Activated T-helper 2 cell treated with anti-CD3 and anti-CD28 coated beads, Interferon-gamma antibody, Interleukin-2, Interleukin-4, amounts not matched to agents 10 μg/mL and 5 μg/mL and 100 μg/mL, durations not matched to agents 14 hours and 24 hours and 36 hours (primary cell): ENCODE measurements at regions not wholly inside any gene's neighbourhood (a gene's known extent, or its start where the extent isn't known, plus 50 kb on each side); places are given as distances from the start of the nearest gene placed in this dataset.

ENCODE experiments used
- DNase-seq: peaks from one replicate; pipeline ENCODE4 v3.0.0; 2021; ENCODE audit warnings: low spot score
- H3K27ac Mint-ChIP-seq: one replicate; pipeline ENCODE4 v1.8.0; 2021; ENCODE audit warnings: mixed read lengths
- H3K27me3 Mint-ChIP-seq: one replicate; pipeline ENCODE4 v1.8.0; 2021; ENCODE audit warnings: low read depth, mixed read lengths
- H3K36me3 Mint-ChIP-seq: one replicate; pipeline ENCODE4 v1.8.0; 2021; ENCODE audit warnings: low read depth, mixed read lengths
- H3K4me1 Mint-ChIP-seq: one replicate; pipeline ENCODE4 v1.8.0; 2021; ENCODE audit warnings: low read depth, mixed read lengths
- H3K4me3 Mint-ChIP-seq: one replicate; pipeline ENCODE4 v1.8.0; 2021; ENCODE audit warnings: low read depth, mild to moderate bottlenecking, moderate library complexity, mixed read lengths
- H3K9me3 Mint-ChIP-seq: one replicate; pipeline ENCODE4 v1.8.0; 2021; ENCODE audit warnings: mixed read lengths
- intact Hi-C: fragments of 100-400 bp; cut with micrococcal nuclease; formaldehyde crosslinking; loops from one replicate; pipeline ENCODE4 v1.15.1; 2023

- no peaks in the 10 kb centered on the region for H3K4me1 Mint-ChIP-seq
- H3K36me3 Mint-ChIP-seq, result no peaks in the 10 kb centered on the region
- no peaks in the 10 kb centered on the region for H3K27me3 Mint-ChIP-seq
- intact Hi-C loops, result no loop called here
- H3K27ac Mint-ChIP-seq, result no peak overlapping the region
- peaks cover 26% of the 10 kb centered on the region for H3K9me3 Mint-ChIP-seq
- H3K4me3 Mint-ChIP-seq, result no peak overlapping the region
- no peak for DNase-seq
Measured at GRCh38 chr4:32985256-32985655, 2265.1 kb downstream of the PCDH7 start.

- H3K27me3 Mint-ChIP-seq, result no peaks in the 10 kb centered on the region
- no peaks in the 10 kb centered on the region for H3K36me3 Mint-ChIP-seq
- H3K9me3 Mint-ChIP-seq, result peaks cover 18% of the 10 kb centered on the region
- H3K27ac Mint-ChIP-seq, result no peak overlapping the region
- no peak overlapping the region for H3K4me3 Mint-ChIP-seq
- H3K4me1 Mint-ChIP-seq, result no peaks in the 10 kb centered on the region
- DNase-seq, result no peak
- intact Hi-C loops, result no loop called here
Measured at GRCh38 chr4:32986236-32986635, 2266.1 kb downstream of the PCDH7 start.

- Mint-ChIP-seq H3K36me3 (no peaks in the 10 kb centered on the region), H3K27ac (no peak overlapping the region), H3K4me1 (no peaks in the 10 kb centered on the region), H3K4me3 (no peak overlapping the region), H3K27me3 (no peaks in the 10 kb centered on the region), H3K9me3 (peaks cover 11% of the 10 kb centered on the region)
- intact Hi-C loops, result no loop called here
- DNase-seq, result no peak
Measured at GRCh38 chr4:32987111-32987510, 2266.9 kb downstream of the PCDH7 start.

- no peak overlapping the region for H3K4me3 Mint-ChIP-seq
- no peak for DNase-seq
- no peaks in the 10 kb centered on the region for H3K36me3 Mint-ChIP-seq
- no peaks in the 10 kb centered on the region for H3K4me1 Mint-ChIP-seq
- intact Hi-C loops, result no loop called here
- peaks cover 10% of the 10 kb centered on the region for H3K9me3 Mint-ChIP-seq
- H3K27me3 Mint-ChIP-seq, result no peaks in the 10 kb centered on the region
- H3K27ac Mint-ChIP-seq, result no peak overlapping the region
Measured at GRCh38 chr4:32988165-32988811, 2268.1 kb downstream of the PCDH7 start.

GRCh38 chr4:32991663-32992062 lies 2271.5 kb downstream of the PCDH7 start:
- DNase-seq, result no peak
- H3K4me3 Mint-ChIP-seq, result no peak overlapping the region
- intact Hi-C loops, result no loop called here
- no peaks in the 10 kb centered on the region for H3K36me3 Mint-ChIP-seq
- H3K9me3 Mint-ChIP-seq, result peaks cover 12% of the 10 kb centered on the region
- no peak overlapping the region for H3K27ac Mint-ChIP-seq
- H3K4me1 Mint-ChIP-seq, result no peaks in the 10 kb centered on the region
- H3K27me3 Mint-ChIP-seq, result no peaks in the 10 kb centered on the region

- Mint-ChIP-seq H3K9me3 (peaks cover 32% of the 10 kb centered on the region), H3K4me3 (no peak overlapping the region), H3K36me3 (no peaks in the 10 kb centered on the region), H3K27ac (no peak overlapping the region), H3K4me1 (no peaks in the 10 kb centered on the region), H3K27me3 (no peaks in the 10 kb centered on the region)
- intact Hi-C loops, result no loop called here
- no peak for DNase-seq
Measured at GRCh38 chr4:32994981-32995881, 2275.1 kb downstream of the PCDH7 start.

- Mint-ChIP-seq H3K27ac (no peak overlapping the region), H3K27me3 (no peaks in the 10 kb centered on the region), H3K4me1 (no peaks in the 10 kb centered on the region), H3K36me3 (no peaks in the 10 kb centered on the region), H3K4me3 (no peak overlapping the region), H3K9me3 (peaks cover 42% of the 10 kb centered on the region)
- no peak for DNase-seq
- intact Hi-C loops, result no loop called here
Measured at GRCh38 chr4:33013282-33013681, 2293.1 kb downstream of the PCDH7 start.

GRCh38 chr4:33025236-33025635 lies 2305.1 kb downstream of the PCDH7 start:
- Mint-ChIP-seq H3K27me3 (no peaks in the 10 kb centered on the region), H3K36me3 (no peaks in the 10 kb centered on the region), H3K4me1 (no peaks in the 10 kb centered on the region), H3K9me3 (peaks cover 21% of the 10 kb centered on the region), H3K4me3 (no peak overlapping the region), H3K27ac (no peak overlapping the region)
- intact Hi-C loops, result no loop called here
- DNase-seq, result no peak

- H3K9me3 Mint-ChIP-seq, result peaks cover 23% of the 10 kb centered on the region
- no peaks in the 10 kb centered on the region for H3K4me1 Mint-ChIP-seq
- intact Hi-C loops, result no loop called here
- no peak overlapping the region for H3K4me3 Mint-ChIP-seq
- no peaks in the 10 kb centered on the region for H3K36me3 Mint-ChIP-seq
- no peak for DNase-seq
- no peaks in the 10 kb centered on the region for H3K27me3 Mint-ChIP-seq
- no peak overlapping the region for H3K27ac Mint-ChIP-seq
Measured at GRCh38 chr4:33029976-33030375, 2309.8 kb downstream of the PCDH7 start.

GRCh38 chr4:33031328-33031727 lies 2311.2 kb downstream of the PCDH7 start:
- H3K9me3 Mint-ChIP-seq, result peaks cover 22% of the 10 kb centered on the region
- no peaks in the 10 kb centered on the region for H3K4me1 Mint-ChIP-seq
- H3K27ac Mint-ChIP-seq, result no peak overlapping the region
- H3K36me3 Mint-ChIP-seq, result no peaks in the 10 kb centered on the region
- H3K27me3 Mint-ChIP-seq, result no peaks in the 10 kb centered on the region
- H3K4me3 Mint-ChIP-seq, result no peak overlapping the region
- no peak for DNase-seq
- intact Hi-C loops, result no loop called here

- Mint-ChIP-seq H3K4me3 (no peak overlapping the region), H3K9me3 (peaks cover 33% of the 10 kb centered on the region), H3K4me1 (no peaks in the 10 kb centered on the region), H3K27me3 (no peaks in the 10 kb centered on the region), H3K27ac (no peak overlapping the region), H3K36me3 (no peaks in the 10 kb centered on the region)
- intact Hi-C loops, result no loop called here
- DNase-seq, result no peak
Measured at GRCh38 chr4:33037464-33037863, 2317.3 kb downstream of the PCDH7 start.

- Mint-ChIP-seq H3K27me3 (no peaks in the 10 kb centered on the region), H3K27ac (no peak overlapping the region), H3K9me3 (peaks cover 31% of the 10 kb centered on the region), H3K36me3 (no peaks in the 10 kb centered on the region), H3K4me1 (no peaks in the 10 kb centered on the region), H3K4me3 (no peak overlapping the region)
- intact Hi-C loops, result no loop called here
- no peak for DNase-seq
Measured at GRCh38 chr4:33045334-33045733, 2325.2 kb downstream of the PCDH7 start.

GRCh38 chr4:33052241-33052640 lies 2332.1 kb downstream of the PCDH7 start:
- H3K4me1 Mint-ChIP-seq, result no peaks in the 10 kb centered on the region
- no peak for DNase-seq
- H3K27ac Mint-ChIP-seq, result no peak overlapping the region
- no peak overlapping the region for H3K4me3 Mint-ChIP-seq
- no peaks in the 10 kb centered on the region for H3K36me3 Mint-ChIP-seq
- intact Hi-C loops, result no loop called here
- no peaks in the 10 kb centered on the region for H3K27me3 Mint-ChIP-seq
- H3K9me3 Mint-ChIP-seq, result peaks cover 34% of the 10 kb centered on the region
